ENCODE measurements at regions not wholly inside any gene's neighbourhood (a gene's known extent, or its start where the extent isn't known, plus 50 kb on each side); places are given as distances from the start of the nearest gene placed in this dataset.
"Not testable (repeated sequence)": the region's sequence is repeated elsewhere in the genome, so short reads cannot be mapped to it uniquely, and the experiment has no call there.

DNA sequence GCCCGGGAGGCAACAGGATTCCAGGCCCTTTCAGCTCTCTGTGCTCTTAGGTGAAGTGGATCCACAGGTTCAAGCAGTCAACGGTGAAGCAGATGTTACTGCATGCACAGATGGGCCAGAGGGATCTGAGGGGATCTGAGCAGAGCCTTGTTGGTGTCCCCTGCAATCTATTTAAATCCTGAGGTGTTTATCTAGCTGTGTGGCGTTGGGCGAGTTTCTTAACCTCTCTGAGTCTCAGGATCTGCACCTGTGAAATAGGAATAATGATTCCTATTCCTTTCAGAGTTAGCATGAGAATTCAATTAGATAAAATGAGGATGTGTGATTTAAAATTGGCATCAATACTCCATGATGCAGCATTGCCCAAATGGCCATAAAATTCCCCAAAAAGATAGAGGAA, 237.3 kb upstream of the CDH5 start:
- POLR2A ChIA-PET = no interaction called here
- CTCF ChIA-PET = no interaction called here

DNA sequence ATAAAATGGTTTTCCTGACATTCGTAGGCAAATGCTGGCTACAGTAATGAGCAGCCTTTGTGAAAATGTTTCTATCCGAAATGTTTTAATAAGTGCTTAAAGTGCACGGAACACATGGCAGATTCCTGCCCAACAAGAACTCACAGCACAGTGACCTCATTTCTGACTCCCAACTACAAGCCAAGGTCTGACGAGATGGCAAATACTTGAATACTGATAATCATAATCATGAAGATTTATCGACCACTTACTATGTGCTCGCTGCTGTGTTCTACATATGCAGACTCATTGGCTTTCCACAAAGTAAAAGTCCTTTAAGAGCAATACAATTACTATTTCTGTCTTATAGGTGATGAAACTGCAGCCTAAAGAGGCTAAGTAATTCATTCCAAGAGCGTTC, 238.1 kb upstream of the CDH5 start:
- ChIA-PET CTCF (no interaction called here), POLR2A (no interaction called here)

DNA sequence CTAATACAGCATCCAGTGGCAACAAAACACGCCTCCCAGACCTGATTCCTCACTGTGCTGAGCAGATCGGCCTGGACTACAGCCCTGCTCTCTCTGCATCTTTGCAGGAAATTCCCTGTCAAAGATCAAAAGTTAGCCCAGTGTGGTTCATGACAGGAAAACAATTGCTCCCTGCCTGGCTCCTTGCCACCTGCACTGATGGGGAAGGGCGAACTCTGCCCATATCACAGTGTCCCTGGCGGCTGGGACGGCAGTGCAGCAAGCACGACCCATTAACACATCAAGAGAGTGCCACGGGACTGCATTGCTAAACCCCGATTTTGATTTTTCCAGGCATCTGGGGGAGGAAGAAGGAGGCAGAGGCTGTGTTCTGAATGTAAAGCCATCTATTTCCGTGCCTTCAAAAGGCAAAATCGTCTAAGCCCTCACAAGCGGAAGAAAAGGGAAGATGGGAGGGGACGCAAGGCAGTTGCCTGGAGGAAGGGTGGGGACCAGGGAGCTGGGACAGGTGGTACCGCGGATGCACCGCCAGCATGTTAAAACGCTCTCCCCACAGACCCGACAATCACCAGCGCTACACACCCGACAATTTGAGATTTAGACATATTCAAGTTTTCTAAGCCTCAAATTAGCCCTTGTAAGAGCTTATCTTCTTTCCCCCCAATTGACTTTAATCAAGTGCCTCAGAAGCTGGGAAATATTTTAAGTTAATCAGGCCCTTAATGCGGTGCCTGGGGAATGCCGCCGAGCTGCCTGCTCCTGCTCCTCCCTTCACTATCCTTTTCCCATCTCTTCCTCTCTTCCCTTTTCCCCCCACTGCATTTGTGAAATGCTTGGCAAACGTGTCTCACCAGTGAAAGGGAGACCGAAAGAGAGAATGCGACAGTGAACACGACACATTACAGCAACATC, 238.8 kb upstream of the CDH5 start:
- ChIA-PET CTCF (no interaction called here), POLR2A (no interaction called here)

DNA sequence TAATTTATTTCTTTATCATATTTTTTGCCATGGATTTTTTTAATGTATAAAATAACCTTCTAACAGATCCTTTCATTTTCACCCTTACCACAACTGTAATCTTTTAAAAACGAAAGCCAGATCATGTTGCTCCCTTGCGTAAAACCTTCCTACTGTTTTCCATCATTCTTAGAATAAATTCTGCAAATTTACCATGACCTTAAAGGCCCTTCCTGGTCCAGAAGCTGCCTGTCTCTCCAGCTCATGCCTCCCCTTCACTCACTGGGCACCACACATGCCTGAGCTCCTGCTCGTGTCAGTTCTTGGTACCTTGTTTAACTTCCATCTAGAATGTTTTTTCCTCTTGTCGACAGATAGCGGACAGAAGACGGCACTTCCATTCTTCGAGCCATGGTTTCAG, 245.0 kb upstream of the CDH5 start:
- POLR2A ChIA-PET = no interaction called here
- CTCF ChIA-PET = no interaction called here

DNA sequence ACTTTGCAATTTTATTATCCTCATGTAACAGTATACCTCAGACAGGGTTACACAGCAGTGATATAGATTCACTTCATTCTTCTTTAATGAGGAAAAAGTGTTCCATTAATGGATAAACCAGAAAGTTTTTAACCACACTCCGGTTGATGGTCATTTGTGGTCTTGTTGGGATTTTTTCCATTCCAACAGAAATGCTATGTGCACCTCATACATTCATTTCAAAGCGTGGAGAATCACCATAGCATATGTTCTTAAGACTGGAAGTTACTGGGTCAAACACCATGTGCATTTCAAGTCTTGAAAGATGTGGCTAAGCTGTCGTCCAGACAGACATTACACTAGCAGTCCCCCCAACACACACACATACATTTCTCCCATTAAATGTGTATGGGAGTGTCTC, 245.8 kb upstream of the CDH5 start:
- CTCF ChIA-PET = no interaction called here
- POLR2A ChIA-PET = no interaction called here

DNA sequence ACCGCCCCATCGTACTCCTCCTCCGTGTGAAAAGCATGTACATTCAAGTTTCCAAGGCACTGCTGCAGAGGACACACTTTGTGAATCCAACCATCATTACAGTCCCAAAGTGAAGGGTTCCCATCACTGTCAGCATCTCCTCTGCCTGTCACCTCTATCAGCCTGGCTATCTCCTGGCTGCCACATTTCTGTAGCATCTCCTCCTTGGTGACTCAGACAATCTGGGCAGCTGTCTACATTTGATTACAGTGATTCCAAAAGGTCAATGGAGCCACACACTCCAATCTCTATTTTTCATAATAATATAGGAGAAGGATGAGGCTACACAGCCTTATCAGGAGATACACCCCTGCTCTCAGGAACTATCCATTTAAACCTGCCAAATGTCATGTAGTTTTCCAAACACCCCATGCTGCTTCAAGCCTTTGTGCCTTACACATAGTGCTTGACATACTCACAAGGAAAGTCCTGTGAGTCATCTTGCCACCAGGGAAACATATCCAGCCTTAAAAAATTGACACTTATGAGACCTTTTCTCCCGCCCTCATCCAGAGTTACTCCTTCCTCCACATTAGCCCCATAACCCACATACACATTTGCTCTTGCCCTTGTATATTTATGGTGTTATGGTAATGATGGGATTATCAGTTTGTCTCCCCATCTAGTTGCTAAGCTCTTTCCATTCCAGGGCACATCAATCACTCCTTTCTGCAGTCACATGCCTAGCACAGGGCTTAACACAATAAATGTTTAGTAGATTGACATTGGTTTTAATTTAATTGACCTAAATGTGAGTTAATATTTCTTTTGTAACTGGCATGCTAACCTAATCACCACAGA, 250.1 kb upstream of the CDH5 start:
- CTCF ChIA-PET = no interaction called here
- POLR2A ChIA-PET = no interaction called here

DNA sequence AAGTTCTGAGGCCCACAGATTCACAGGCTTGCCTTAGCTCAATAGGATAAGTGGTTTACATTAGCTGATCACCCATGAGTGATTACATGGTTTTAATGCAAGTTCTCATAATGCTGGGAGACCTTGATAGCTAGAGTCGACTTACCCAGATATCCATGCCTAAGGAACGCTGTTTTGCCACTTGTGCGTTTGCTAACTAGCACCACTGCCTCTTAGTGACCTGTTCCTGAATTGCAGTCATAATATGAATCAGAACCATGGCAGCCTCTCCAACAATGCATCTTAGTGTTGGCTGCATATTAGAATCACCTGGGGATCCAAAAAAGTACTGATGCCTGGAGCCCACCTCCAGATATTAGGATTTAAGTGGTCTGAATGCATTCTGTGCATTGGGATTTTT, 251.1 kb upstream of the CDH5 start:
- POLR2A ChIA-PET = no interaction called here
- CTCF ChIA-PET = no interaction called here

DNA sequence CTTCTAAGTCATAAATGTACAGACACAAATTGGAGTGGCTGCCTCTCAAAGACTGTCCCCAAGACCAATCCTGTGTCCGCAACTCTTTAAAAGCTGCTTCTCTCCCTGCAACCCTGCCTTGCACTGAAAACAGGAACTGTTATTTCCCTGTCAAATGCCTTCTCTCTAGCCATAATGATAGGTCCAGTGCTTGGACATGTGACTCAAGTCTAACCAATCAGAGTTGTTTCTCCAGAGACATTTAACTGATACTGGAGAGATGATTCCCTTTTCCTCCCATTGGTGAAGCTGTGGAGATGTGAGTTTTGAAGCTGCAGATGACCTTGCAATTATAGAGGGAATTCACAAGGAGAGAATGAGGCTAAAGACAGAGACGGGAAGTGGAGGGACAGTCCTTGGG, 253.3 kb upstream of the CDH5 start:
- CTCF ChIA-PET = no interaction called here
- POLR2A ChIA-PET = no interaction called here

DNA sequence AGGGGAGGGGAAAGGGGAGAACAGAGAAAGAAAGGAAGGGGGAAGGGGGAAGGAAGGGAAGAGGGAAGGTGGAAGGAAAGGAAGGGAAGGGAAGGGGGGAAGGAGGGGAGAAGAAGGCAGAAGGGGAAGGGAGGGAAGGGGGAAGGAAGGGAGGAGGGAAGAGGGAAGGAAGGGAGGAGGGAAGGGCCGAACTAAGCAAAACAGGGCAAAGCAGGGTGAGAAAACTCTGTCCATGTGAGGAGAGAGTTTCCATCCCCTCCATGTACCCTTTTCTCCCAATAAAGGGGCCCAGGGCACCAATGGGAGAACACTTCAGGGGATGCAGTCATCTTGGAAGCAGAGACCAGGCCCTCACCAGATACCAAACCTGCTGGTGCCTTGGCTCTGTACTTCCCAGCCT, 256.8 kb upstream of the CDH5 start:
- CTCF ChIA-PET = no interaction called here
- POLR2A ChIA-PET = no interaction called here

DNA sequence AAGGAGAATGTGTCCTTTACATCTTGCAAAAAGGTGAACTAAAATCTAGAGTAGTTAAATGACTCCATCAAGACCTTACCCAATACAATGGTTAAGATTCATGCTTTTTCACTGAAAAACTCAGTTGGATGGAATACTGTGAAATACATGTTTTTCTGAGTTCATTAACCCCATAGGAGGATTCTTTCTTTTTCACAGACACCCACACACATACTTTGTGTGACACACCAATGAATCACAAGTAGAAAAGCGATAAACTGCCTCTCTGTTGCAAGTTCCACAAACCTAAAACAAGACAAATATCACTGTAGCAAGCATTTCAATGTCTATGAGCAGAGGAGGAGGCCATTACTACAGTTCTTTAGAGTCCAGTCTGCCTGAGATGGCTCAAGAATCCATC, 258.8 kb upstream of the CDH5 start:
- ChIA-PET CTCF (no interaction called here), POLR2A (no interaction called here)

DNA sequence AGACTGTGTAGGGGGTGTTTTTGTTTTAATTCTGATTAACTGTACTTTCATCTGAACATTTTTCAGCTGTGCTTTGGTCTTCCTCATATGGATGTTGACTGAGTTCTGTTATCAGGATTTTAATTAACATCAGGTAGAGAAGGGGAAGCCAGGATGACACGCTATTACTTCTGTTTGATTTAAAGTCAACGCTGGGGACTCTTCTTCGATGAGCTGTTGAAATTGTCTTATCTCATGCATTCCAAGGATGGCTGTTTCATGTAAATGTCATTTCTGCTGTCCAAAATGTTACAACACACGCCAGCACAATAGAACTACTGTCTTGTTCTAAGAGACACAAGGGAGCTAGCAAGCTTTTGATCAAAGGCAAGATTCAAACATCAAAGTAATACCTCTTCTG, 263.3 kb upstream of the CDH5 start:
- CTCF ChIA-PET = no interaction called here
- POLR2A ChIA-PET = no interaction called here

DNA sequence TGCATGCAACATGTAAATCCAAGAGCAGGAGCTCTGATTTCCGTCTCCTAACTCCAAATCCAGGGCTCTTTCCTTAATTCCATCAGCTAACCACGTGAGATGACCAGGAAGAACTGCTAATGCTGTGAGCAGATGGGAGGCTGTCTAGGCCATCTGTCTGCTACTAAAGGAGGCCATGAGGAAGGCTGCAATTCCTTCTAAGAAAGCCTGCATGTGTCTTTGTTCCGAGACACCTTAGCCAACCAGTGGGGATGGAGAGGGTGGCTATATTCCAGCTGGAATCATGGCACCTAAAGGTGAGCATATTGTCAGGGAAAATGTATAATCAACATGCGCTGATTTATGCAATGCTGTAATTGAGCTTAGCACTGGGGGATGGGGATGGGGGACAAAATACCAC, 267.2 kb upstream of the CDH5 start:
- CTCF ChIA-PET = no interaction called here
- POLR2A ChIA-PET = no interaction called here

DNA sequence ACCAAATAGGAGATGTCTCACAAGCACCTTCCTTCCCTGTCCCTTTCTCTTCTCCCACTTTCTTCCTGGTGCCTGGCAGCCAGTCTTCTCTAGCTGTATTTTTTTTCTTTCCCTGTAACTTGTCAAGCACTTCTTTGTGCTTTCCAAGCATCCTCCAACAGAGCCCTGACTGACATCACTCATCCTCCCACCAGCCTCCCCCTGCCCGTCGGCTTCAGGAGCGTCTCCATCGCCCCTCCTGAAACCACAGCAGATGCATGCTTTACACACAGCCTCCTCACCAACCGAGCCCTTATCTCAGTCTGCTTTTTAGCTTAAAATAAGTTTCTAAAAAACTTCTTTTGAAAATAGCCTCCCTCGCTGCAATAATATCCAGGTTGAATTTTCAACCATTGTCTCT, 268.7 kb upstream of the CDH5 start:
- POLR2A ChIA-PET = no interaction called here
- CTCF ChIA-PET = no interaction called here

DNA sequence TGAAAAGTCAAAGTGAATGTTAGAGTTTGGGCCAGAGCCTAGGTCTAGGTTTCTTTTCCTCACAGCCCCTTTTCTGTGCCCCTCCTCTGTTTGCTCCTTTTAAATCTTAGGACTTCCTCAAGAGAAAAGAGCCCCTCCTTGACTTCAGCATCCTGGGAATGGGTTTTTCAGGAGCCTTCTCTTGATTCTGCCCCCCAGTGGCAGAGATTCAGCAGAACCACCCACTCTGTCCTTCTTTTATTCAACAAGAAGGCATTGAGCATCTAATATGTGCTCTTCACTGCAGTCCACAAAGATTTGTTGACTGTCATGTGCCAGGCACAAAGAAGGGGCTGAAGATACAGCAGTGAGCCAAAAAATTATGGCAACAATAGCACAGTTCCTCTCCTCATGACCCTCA, 270.8 kb upstream of the CDH5 start:
- CTCF ChIA-PET = no interaction called here
- POLR2A ChIA-PET = no interaction called here

DNA sequence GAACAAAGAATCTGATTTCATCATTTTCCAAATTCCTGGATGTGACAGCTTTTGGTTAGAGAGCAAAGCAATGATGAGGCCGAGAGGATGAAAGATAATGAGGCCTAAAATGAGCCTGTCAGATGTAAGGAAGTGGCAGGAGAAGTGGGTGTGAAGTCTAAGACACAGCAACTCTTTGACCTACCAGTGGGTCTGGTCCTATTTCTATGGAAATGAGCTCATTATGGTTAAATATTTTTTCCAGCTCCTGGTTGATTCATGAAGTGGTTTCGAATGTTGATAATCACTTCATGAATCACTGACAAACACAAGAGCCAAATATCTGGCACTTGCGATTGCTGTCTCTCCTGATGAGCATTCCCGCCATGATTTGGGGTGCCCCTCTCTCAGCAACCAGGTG, 273.3 kb upstream of the CDH5 start:
- POLR2A ChIA-PET = no interaction called here
- CTCF ChIA-PET = no interaction called here

DNA sequence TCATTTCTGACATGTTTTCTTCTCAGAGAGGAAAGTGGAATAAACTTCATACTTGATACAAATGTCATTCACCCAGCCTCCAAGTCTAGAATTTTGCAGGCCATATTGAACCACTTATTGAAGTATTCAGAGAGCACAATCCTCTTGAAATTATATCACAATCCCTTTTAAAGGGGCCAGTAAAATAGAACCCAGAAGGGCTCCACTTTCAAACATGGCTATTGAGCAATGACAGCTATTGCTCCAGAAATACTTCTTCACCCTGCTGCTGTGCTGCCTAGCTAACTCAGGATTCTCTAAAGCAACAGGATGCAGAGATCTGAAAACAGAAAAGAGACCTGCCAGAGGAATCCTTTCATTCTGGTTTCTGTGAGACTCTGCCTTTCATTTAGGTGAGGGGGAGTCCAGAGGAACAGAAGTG, 275.0 kb upstream of the CDH5 start:
- ChIA-PET POLR2A (no interaction called here), CTCF (no interaction called here)

DNA sequence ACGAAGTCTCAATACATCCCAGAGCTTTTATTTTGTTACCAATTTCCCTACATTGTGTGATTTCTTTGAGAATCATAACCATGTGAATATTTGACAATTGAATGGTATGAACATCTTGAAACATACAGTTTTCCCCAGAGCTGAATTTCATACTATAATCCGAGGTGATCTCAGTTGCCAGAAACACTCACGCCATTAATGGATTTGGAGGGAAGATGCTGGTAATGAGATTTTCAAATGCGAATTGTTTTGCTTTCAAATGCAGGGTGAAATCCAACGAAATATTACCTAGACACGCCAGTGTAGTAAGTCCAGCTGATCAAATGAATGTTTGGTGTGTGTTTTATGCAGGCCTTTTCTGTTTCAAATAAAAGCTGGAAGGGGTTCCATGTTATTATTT, 277.8 kb upstream of the CDH5 start:
- ChIA-PET POLR2A (no interaction called here), CTCF (no interaction called here)

DNA sequence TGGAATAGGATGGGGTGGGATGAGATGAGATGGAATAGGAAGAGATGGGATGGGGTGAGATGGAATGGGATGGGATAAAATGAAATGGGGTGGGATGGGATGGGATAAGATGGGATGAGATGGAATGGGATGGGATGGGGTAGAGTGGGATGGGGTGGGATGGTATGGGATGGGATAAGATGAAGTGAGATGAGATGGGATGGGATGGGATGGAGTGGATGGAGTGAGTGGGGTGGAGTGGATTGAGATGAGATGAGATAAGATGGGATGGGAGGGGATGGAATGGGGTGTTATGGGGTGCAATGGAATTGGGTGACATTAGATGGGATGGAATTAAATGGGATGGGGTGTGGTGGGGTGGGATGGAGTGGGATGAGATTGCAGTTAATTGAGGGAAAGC, 279.2 kb upstream of the CDH5 start:
- CTCF ChIA-PET = no interaction called here

DNA sequence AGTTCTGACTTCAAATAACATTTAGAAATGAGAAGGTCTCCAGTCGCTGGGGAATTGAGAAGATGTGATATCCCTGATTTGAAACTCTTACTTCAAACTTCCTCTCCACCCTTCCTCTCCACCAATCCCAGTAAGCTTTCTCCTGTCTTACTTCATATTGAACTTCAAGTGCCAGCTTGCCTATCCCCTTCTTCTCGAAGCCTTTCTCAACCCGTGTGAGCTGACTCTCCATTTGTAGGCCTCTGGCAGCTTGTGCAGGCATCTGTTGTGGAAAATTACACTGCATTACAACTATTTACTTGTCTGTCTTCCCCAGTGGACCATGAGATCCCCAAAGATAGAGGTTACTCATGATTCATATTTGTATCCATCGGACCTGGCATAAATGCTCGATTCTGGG, 280.8 kb upstream of the CDH5 start:
- POLR2A ChIA-PET = no interaction called here
- CTCF ChIA-PET = no interaction called here

More for the DNA sequence above, 279.2 kb upstream of the CDH5 start:
- POLR2A ChIA-PET = no interaction called here

DNA sequence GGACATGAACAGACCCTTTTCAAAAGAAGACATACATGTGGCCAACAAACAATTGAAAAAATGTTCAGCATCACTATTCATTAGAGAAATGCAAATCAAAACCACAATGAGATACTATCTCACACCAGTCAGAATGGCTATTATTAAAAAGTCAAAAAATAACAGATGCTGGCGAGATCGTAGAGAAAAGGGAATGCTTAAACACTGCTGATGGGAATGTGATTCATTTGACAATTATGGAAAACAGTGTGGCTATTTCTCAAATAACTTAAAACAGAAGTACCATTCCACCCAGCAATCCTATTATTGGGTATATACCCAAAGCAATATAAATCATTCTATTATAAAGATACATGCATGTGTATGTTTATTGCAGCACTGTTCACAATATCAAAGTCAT, 281.8 kb upstream of the CDH5 start:
- CTCF ChIA-PET, POLR2A ChIA-PET: not testable (repeated sequence)

DNA sequence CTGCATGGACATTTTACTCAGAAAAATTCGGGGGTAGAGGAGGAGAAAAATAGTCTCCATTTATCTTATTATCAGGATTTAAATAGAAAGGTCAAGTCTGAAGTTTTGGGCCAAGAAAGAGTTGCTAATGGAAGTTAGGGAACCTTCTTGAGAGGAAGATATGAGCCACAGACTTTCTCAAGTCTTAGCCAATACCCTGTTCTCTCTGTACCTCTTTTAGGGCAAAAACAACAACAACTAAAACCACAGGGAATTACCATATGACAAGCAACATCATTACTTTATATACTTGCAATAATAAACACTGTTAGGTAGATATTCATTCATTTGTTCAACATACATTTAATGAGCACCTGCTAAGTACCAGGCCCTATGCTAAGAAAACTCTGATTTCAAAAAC, 282.2 kb upstream of the CDH5 start:
- POLR2A ChIA-PET = no interaction called here
- CTCF ChIA-PET = no interaction called here

DNA sequence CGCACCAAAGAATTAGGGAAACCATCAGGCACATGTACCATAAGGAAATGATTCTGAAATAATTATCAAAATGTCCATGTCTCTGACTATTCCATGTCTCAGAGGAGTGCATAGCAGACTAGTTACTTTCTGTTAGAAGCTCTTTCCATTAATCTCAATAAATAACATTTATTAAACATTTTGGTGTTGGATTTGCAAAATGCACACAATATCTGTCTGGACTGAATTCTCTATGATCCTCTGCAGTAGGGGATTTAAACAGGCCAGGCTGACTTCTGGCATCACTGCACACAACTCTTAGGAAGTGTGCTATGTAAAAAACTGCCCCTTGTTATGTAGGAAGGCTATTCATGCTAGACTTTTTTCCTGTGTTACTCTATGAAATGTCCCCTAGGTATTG, 283.3 kb upstream of the CDH5 start:
- CTCF ChIA-PET = no interaction called here
- POLR2A ChIA-PET = no interaction called here
